Ovary (tissue), 7 donors: ENCODE measurements at regions not wholly inside any gene's neighbourhood (a gene's known extent, or its start where the extent isn't known, plus 50 kb on each side); places are given as distances from the start of the nearest gene placed in this dataset.

Experiments used
- DNase-seq, 5 donors: peaks; one replicate each; pipeline ENCODE4 v3.0.0-alpha.2; 2019 to 2020
- H3K27ac ChIP-seq, 2 donors: fragments of 200-600 bp; one replicate each; pipeline versions ENCODE4 v1.5.1 to v1.8.0; 2019 to 2022
- H3K27me3 ChIP-seq: fragments of 200-600 bp; one replicate; pipeline ENCODE4 v1.8.0; 2022
- H3K36me3 ChIP-seq: fragments of 200-600 bp; sonication (generic); one replicate; pipeline ENCODE4 v1.5.1; 2019
- H3K4me1 ChIP-seq: one replicate; pipeline ENCODE4 v1.8.1; 2013; ENCODE audit warnings: mild to moderate bottlenecking, moderate library complexity; ENCODE audit not compliant: insufficient read depth
- H3K4me3 ChIP-seq: fragments of 200-600 bp; sonication (generic); one replicate; pipeline ENCODE4 v1.5.1; 2017
- H3K9me3 ChIP-seq, 2 donors: fragments of 200-600 bp in 1 of 2; sonication (generic) in 1 of 2; one replicate each; pipeline versions ENCODE4 v1.5.1 to v1.8.1; 2013 to 2019; ENCODE audit warnings: mild to moderate bottlenecking in 1 of 2, moderate library complexity in 1 of 2
- EP300 ChIP-seq: sonication (generic); formaldehyde crosslinking; IDR thresholded peaks from one replicate; pipeline ENCODE4 v1.6.1; 2017; ENCODE audit warnings: antibody characterized with exemption
- POLR2A ChIP-seq: fragments of 450-650 bp; IDR thresholded peaks from one replicate; pipeline ENCODE4 v1.6.1; 2017; ENCODE audit warnings: antibody characterized with exemption, mild to moderate bottlenecking, moderate library complexity
- WGBS, 3 donors: extraction: QIAGEN DNeasy Blood & Tissue Kit in 1 of 3; methylation state at CpG; one replicate each; pipeline versions ENCODE4 v1.1.5 to v1.1.7; 2013 to 2017; 5-methylcytosine and 5-hydroxymethylcytosine counted together
- intact Hi-C, 4 donors: fragments of 100-400 bp; cut with DNase I; formaldehyde crosslinking; loops; one replicate each; pipeline versions ENCODE4 v1.11.0 to v1.15.1; 2022 to 2023
- TF ChIP-seq, protein P1 (sequence below), 3 donors: fragments of 450-650 bp in 2 of 3; fragments of 200-600 bp in 1 of 3; IDR thresholded peaks; one replicate each; pipeline versions ENCODE4 v1.5.1 to v1.8.0; 2016 to 2022; ENCODE audit warnings: antibody characterized with exemption in 3 of 3, mild to moderate bottlenecking in 1 of 3
- donor health status: DM: no; HTN: no; CAD: no; lungs with moderate emphysema.
- donor health status: DM: no; HTN: no; CAD: no.
- donor health status: Bipolar disorder and iron deficiency.
- donor health status: DM: no; HTN: no; CAD: no.
- donor health status: DM: yes; HTN: yes; CAD: no.

DNA sequence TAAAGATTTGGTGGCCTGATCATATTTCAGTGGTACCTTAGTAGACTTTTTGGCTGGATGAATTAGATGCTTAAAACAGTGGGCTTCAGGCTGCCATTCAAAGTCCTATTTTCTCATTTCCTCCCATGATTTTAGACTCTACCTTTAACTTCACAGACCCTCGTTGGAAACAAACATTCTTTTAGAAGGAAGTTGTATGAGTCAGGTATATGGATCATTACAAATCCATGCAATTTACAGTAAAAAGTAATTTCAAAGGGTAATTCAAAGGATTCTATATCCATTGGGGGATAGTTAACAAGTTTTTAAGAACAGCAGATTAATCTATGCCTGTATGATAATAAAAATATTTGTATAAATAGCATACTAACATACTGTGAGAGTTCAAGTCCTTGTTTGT lies 216.9 kb upstream of the RRP15 start:
- DNase-seq: no peak
- TF ChIP-seq, protein P1, sequence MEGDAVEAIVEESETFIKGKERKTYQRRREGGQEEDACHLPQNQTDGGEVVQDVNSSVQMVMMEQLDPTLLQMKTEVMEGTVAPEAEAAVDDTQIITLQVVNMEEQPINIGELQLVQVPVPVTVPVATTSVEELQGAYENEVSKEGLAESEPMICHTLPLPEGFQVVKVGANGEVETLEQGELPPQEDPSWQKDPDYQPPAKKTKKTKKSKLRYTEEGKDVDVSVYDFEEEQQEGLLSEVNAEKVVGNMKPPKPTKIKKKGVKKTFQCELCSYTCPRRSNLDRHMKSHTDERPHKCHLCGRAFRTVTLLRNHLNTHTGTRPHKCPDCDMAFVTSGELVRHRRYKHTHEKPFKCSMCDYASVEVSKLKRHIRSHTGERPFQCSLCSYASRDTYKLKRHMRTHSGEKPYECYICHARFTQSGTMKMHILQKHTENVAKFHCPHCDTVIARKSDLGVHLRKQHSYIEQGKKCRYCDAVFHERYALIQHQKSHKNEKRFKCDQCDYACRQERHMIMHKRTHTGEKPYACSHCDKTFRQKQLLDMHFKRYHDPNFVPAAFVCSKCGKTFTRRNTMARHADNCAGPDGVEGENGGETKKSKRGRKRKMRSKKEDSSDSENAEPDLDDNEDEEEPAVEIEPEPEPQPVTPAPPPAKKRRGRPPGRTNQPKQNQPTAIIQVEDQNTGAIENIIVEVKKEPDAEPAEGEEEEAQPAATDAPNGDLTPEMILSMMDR (IDR thresholded peaks at IDR 0.05): no peak
- TF ChIP-seq POLR2A (no peak), EP300 (no peak)
- Histone ChIP-seq H3K27me3 (no peaks in the 10 kb centered on the region), H3K9me3 (no peaks in the 10 kb centered on the region), H3K36me3 (no peaks in the 10 kb centered on the region), H3K27ac (no peak overlapping the region), H3K4me3 (no peak overlapping the region), H3K4me1 (no peaks in the 10 kb centered on the region)
- 49 to 77% (median 52%) methylated on average over 1 of the region's 1 CpG for WGBS, 3 donors
- intact Hi-C loops: no loop called here

DNA sequence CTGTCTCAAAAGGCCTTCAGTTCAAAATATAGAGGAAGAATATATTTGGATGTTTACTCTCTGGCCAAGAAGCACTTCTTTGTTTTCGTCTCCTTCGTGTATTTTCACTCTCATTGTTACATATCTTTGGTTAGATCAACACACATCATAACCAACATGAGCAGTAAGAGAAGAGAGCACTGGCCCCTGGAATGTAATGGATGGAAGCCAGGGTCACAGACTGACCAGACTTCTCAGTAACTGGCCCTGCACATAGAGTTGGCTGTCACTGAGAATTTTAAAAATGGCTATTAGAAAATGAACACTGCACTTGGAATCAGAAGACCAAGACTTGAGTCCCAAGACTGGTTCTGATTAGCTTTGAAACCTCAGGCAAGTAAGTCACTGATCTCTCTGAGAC lies 215.9 kb upstream of the RRP15 start:
- Histone ChIP-seq H3K27ac (no peak overlapping the region), H3K9me3 (no peaks in the 10 kb centered on the region), H3K4me3 (no peak overlapping the region), H3K36me3 (no peaks in the 10 kb centered on the region), H3K27me3 (no peaks in the 10 kb centered on the region), H3K4me1 (no peaks in the 10 kb centered on the region)
- intact Hi-C loops: no loop called here
- no peak for TF ChIP-seq POLR2A
- DNase-seq: no peak
- WGBS, 3 donors: 30 to 36% (median 33%) methylated on average over 2 of the region's 2 CpGs

DNA sequence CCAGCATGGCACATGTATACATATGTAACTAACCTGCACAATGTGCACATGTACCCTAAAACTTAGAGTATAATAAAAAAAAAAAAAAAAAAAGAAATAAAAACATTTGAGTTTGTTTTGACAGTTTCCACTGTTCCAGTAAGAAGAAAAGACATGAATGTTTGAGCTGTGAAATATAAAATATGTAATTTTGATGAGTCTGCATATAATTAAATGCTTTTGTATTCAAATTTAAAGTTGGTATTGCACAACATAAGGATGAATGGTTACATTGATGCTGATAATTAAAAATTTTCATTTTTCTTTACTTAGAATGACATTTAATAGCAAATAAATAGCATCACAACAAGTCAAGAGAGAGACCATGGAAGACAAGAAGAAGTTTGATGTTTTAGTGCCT lies 212.0 kb upstream of the RRP15 start:
- Histone ChIP-seq H3K36me3 (no peaks in the 10 kb centered on the region), H3K27ac (no peak overlapping the region), H3K4me1 (no peaks in the 10 kb centered on the region), H3K9me3 (no peaks in the 10 kb centered on the region), H3K4me3 (no peak overlapping the region), H3K27me3 (no peaks in the 10 kb centered on the region)
- TF ChIP-seq EP300 (no peak), POLR2A (no peak)
- TF ChIP-seq, protein P1 (IDR thresholded peaks at IDR 0.05): no peak
- intact Hi-C loops: no loop called here
- no peak for DNase-seq

DNA sequence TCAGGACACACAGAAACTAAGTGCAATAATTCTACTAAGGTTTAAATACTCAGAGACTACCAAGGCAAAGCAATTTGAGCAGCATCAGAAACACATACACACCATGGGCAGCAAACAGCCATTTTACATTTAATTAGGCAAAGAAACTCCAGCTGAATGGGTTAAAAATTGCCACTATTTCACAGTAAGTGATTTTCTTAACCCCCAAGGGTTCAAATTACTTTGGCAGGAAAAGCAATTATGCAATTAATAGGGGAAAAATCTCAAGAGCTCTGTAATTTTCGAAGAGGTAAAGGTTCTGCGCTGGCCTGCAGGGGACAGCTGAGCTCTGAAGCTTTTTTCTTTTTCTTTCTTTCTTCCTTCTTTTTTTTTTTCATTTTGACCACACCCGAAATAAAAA lies 206.2 kb upstream of the RRP15 start:
- Histone ChIP-seq H3K4me1 (no peaks in the 10 kb centered on the region), H3K27ac (no peak overlapping the region), H3K27me3 (no peaks in the 10 kb centered on the region), H3K36me3 (no peaks in the 10 kb centered on the region), H3K4me3 (no peak overlapping the region), H3K9me3 (no peaks in the 10 kb centered on the region)
- TF ChIP-seq EP300 (no peak), POLR2A (no peak)
- intact Hi-C loops: no loop called here
- WGBS, 3 donors: 64 to 76% (median 68%) methylated on average over 3 of the region's 3 CpGs
- DNase-seq: no peak

DNA sequence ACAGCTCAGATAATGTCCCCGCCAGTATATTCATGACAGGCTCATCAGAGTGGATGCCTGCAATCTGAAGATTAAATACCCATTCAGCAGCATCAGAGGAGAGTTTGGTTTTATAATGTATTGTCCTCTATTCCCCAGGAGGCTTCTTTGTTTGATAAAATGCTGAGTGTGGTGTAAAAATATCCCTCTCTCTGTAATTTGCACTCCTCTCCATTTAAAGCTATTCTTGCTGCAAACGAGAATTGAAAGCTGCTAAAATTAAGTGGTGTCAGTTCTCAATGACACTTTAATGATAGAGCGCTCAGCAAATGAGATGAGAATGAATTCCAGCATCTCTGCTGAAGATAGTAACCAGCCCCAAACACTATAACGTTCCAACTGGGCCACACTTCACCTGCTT lies 205.7 kb upstream of the RRP15 start:
- no peak for DNase-seq
- Histone ChIP-seq H3K27me3 (no peaks in the 10 kb centered on the region), H3K4me3 (no peak overlapping the region), H3K27ac (no peak overlapping the region), H3K4me1 (no peaks in the 10 kb centered on the region), H3K36me3 (no peaks in the 10 kb centered on the region), H3K9me3 (no peaks in the 10 kb centered on the region)
- intact Hi-C loops: no loop called here
- 47 to 50% (median 48%) methylated on average over 4 of the region's 4 CpGs for WGBS, 3 donors
- TF ChIP-seq POLR2A (no peak), EP300 (no peak)
- TF ChIP-seq, protein P1 (IDR thresholded peaks at IDR 0.05): no peak

DNA sequence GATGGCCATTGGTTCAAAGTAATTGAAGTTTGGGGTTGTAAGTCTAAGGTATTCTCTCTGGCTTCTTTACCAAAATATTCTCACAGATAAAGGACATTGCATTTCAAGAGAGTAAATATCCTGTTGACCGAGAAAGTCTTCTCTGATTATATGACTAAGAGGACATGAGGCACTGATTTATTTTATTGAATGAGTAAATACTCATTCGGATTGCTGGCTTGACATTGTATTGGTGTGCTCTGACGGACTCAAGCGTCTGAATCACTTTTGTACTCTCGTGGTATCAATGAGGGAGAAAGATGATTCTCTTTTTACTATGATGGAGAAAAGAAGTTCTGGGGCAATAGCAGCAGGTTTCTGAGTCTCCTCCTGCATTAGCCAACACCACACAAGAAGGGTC lies 205.3 kb upstream of the RRP15 start:
- intact Hi-C loops: no loop called here
- H3K4me1 ChIP-seq: no peaks in the 10 kb centered on the region
- no peak overlapping the region for H3K4me3 ChIP-seq
- DNase-seq: no peak
- no peak overlapping the region for H3K27ac ChIP-seq
- no peaks in the 10 kb centered on the region for H3K36me3 ChIP-seq
- TF ChIP-seq POLR2A (no peak), EP300 (no peak)
- TF ChIP-seq, protein P1 (IDR thresholded peaks at IDR 0.05): no peak
- no peaks in the 10 kb centered on the region for H3K9me3 ChIP-seq
- H3K27me3 ChIP-seq: no peaks in the 10 kb centered on the region
- WGBS, 3 donors: 77 to 89% (median 81%) methylated on average over 5 of the region's 5 CpGs
